Hepatocyte (in vitro differentiated cells): ENCODE measurements at regions not wholly inside any gene's neighbourhood (a gene's known extent, or its start where the extent isn't known, plus 50 kb on each side); places are given as distances from the start of the nearest gene placed in this dataset.

Experiments
- DNase-seq: peaks from one replicate; pipeline ENCODE4 v3.0.0-alpha.2; 2016; ENCODE audit warnings: low spot score
- H2AFZ ChIP-seq: fragments of 200-600 bp; sonication (generic); 2 replicates; pipeline ENCODE4 v1.6.0; 2016; ENCODE audit warnings: antibody characterized with exemption, mild to moderate bottlenecking
- H3K27ac ChIP-seq: fragments of 200-600 bp; sonication (generic); 2 replicates; pipeline ENCODE4 v1.5.1; 2016; ENCODE audit warnings: mild to moderate bottlenecking
- H3K27me3 ChIP-seq: fragments of 200-600 bp; sonication (generic); 2 replicates; pipeline ENCODE4 v1.6.1; 2016
- H3K36me3 ChIP-seq: fragments of 200-600 bp; sonication (generic); replicated peaks from 2 replicates; pipeline ENCODE4 v1.5.1; 2016; ENCODE audit warnings: low read depth; ENCODE audit not compliant: insufficient read depth
- H3K4me1 ChIP-seq: fragments of 200-600 bp; sonication (generic); 2 replicates; pipeline ENCODE4 v1.5.1; 2016; ENCODE audit warnings: mild to moderate bottlenecking, moderate library complexity; ENCODE audit not compliant: insufficient read depth
- H3K4me2 ChIP-seq: fragments of 200-600 bp; sonication (generic); 2 replicates; pipeline ENCODE4 v1.6.0; 2016
- H3K4me3 ChIP-seq: fragments of 200-600 bp; sonication (generic); 2 replicates; pipeline ENCODE4 v1.5.1; 2016; ENCODE audit warnings: mild to moderate bottlenecking
- H3K79me2 ChIP-seq: fragments of 200-600 bp; sonication (generic); 2 replicates; pipeline ENCODE4 v1.6.0; 2017; ENCODE audit warnings: mild to moderate bottlenecking
- H3K9me2 ChIP-seq: fragments of 200-600 bp; sonication (generic); replicated peaks from 2 replicates; pipeline ENCODE4 v1.6.0; 2017; ENCODE audit warnings: mild to moderate bottlenecking; ENCODE audit not compliant: insufficient read depth
- H3K9me3 ChIP-seq: fragments of 200-600 bp; sonication (generic); 2 replicates; pipeline ENCODE4 v1.5.1; 2016; ENCODE audit warnings: low read depth, mild to moderate bottlenecking
- H4K20me1 ChIP-seq: fragments of 200-600 bp; sonication (generic); 2 replicates; pipeline ENCODE4 v1.6.0; 2016; ENCODE audit warnings: mild to moderate bottlenecking; ENCODE audit not compliant: insufficient read depth, poor library complexity, severe bottlenecking
- CTCF ChIP-seq: fragments of 200-600 bp; sonication (generic); IDR thresholded peaks from 2 replicates; pipeline ENCODE4 v1.5.1; 2016; ENCODE audit warnings: antibody characterized with exemption, mild to moderate bottlenecking; ENCODE audit not compliant: poor library complexity
- EZH2 ChIP-seq: fragments of 200-600 bp; sonication (generic); IDR thresholded peaks from 2 replicates; pipeline ENCODE4 v1.6.1; 2016; ENCODE audit warnings: antibody characterized with exemption, mild to moderate bottlenecking, borderline replicate concordance
- EZH2phosphoT487 ChIP-seq: fragments of 200-600 bp; sonication (generic); IDR thresholded peaks from one replicate; pipeline ENCODE4 v1.6.1; 2018; ENCODE audit warnings: antibody characterized with exemption, mild to moderate bottlenecking, low read depth, moderate library complexity; ENCODE audit not compliant: unreplicated experiment, severe bottlenecking
- WGBS: methylation state at CpG from one replicate; pipeline ENCODE4 v1.1.6; 2016; ENCODE audit warnings: low lambda C conversion rate; ENCODE audit errors: missing lambda C conversion rate; 5-methylcytosine and 5-hydroxymethylcytosine counted together

DNA sequence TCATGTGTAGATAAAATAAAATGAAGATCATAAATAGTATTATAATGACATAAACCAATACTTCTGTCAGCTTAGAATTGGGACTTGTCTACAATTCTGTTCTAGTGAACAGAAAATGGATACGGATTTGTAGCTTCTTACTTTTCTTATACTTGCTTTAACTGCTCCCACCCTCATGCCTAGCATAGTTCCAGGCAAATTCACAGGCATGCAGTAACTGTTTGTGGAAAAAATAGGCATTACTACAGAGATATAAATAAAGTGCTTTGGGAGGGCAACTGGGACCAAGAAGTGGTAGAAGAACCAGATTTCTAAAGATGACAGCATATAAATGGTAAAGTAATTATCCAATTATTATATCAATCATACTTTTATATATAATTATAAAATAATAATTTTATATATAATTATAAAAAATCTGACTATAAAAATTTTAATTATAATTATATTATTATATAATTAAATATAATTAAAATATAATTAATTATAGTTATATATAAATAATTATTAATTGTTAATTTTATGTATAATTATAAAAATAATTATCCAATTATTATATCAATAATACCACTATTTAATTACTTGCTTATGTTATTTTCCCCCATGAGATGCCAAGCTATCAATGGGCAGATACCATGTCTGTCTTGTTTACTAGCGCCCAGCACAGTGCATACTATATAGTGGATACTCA, 144.1 kb downstream of the NOC3L start:
- no peak overlapping the region for H3K27ac ChIP-seq
- no peak for TF ChIP-seq EZH2
- no peak for TF ChIP-seq EZH2phosphoT487
- TF ChIP-seq CTCF, result no peak
- H3K36me3 ChIP-seq, result no peaks in the 10 kb centered on the region
- no peak overlapping the region for H2AFZ ChIP-seq
- H3K79me2 ChIP-seq, result no peaks in the 10 kb centered on the region
- no peaks in the 10 kb centered on the region for H3K4me1 ChIP-seq
- H4K20me1 ChIP-seq, result no peaks in the 10 kb centered on the region
- 91% methylated on average over 2 of the region's 2 CpGs for WGBS
- no peak overlapping the region for H3K4me2 ChIP-seq
- no peaks in the 10 kb centered on the region for H3K9me2 ChIP-seq
- DNase-seq, result no peak
- H3K4me3 ChIP-seq, result no peak overlapping the region
- no peaks in the 10 kb centered on the region for H3K9me3 ChIP-seq
- H3K27me3 ChIP-seq, result no peaks in the 10 kb centered on the region

DNA sequence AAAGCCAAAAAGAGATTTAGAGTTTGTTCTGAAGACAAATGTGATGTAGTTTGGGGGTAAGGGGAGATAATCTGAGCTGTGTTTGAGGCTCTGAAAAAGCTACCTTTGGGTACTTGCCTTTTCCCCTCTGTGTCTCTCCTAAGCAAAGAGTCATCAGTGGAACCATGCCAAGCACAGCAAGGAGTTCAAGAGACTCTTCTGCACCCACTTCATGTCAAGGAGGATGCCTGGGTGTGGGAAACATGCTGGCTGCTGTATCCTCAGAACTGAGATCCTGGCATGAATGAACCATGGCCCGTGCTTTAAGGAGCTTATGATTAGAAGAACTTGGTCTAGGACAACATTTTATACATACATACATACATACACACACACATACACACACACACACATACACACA, 142.9 kb downstream of the NOC3L start:
- DNase-seq, result no peak
- H3K79me2 ChIP-seq, result no peaks in the 10 kb centered on the region
- no peaks in the 10 kb centered on the region for H4K20me1 ChIP-seq

DNA sequence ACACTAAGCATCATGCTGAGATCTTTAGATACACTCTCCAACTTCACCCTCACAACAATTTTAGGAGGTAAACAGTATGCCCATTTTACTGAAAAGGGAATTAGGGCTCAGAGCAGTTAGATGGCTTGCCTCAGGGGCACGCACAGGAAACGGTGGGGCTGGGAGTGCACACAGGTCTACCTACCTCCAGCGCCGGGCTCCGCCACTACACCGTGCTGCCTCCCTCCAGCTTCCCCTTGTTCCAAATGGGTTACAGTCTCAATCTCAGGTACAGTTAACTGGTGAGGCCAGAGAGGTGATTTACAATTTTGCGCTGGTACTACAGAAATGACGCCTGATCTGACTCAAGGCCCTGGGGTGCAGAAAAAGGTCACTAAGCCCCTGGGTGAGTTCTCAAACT, 142.0 kb downstream of the NOC3L start:
- H3K4me2 ChIP-seq, result no peak overlapping the region
- no peak overlapping the region for H3K4me3 ChIP-seq
- WGBS, result 92% methylated on average over 8 of the region's 8 CpGs
- TF ChIP-seq CTCF, result no peak
- TF ChIP-seq EZH2phosphoT487, result no peak
- TF ChIP-seq EZH2, result no peak
- no peaks in the 10 kb centered on the region for H3K27me3 ChIP-seq
- H3K79me2 ChIP-seq, result no peaks in the 10 kb centered on the region
- no peaks in the 10 kb centered on the region for H3K4me1 ChIP-seq
- DNase-seq, result no peak
- no peaks in the 10 kb centered on the region for H3K9me2 ChIP-seq
- H3K9me3 ChIP-seq, result no peaks in the 10 kb centered on the region
- H3K27ac ChIP-seq, result no peak overlapping the region
- H3K36me3 ChIP-seq, result no peaks in the 10 kb centered on the region
- H4K20me1 ChIP-seq, result no peaks in the 10 kb centered on the region
- H2AFZ ChIP-seq, result no peak overlapping the region

More for the DNA sequence above, 142.9 kb downstream of the NOC3L start:
- TF ChIP-seq EZH2phosphoT487, result no peak
- no peak for TF ChIP-seq CTCF
- no peak for TF ChIP-seq EZH2
- WGBS, result 100% methylated on average over 1 of the region's 1 CpG
- Histone ChIP-seq H3K9me3 (no peaks in the 10 kb centered on the region), H2AFZ (no peak overlapping the region), H3K27ac (no peak overlapping the region), H3K27me3 (no peaks in the 10 kb centered on the region), H3K4me1 (no peaks in the 10 kb centered on the region), H3K4me3 (no peak overlapping the region), H3K4me2 (no peak overlapping the region), H3K36me3 (no peaks in the 10 kb centered on the region), H3K9me2 (no peaks in the 10 kb centered on the region)
